ENCODE measurements at regions not wholly inside any gene's neighbourhood (a gene's known extent, or its start where the extent isn't known, plus 50 kb on each side); places are given as distances from the start of the nearest gene placed in this dataset.

DNA sequence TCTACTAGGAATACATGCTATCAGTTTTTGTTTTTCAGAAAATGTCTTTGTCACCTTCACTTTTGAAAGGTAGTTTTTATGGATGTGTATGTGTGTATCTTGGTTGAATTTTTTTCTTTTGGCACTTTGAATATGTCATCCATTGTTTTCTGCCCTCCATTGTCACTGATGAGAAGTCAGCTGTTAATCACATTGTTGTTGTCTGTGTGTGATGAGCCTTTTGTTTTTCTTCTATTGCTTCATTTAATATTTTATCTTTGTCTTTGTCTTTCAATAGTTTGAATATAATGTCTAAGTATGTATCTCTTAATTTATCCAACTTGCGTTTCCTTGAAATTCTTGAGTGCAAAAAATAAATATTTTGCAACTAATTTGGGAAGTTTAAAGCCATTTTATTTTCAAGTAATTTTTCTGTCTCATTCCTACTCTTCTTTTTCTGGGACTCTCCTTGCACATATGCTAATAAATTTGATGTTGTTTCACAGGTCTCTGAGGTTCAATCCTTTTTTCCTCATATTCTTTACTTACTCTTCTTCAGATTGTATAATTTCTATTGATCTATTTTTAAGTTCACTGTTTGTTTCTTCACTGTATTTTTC lies 546.9 kb upstream of the GHITM start:
- Histone ChIP-seq H3K4me3 (replicated peaks in 1 of 3; ENCODE audit: low read depth in 2 of 3, low read length in 3 of 3) (no peak overlapping the region), H3K4me1 (ENCODE audit: control insufficient read depth in 1 of 2, insufficient read depth in 2 of 2, low read length in 2 of 2) (no peaks in the 10 kb centered on the region), H4K20me1 (ENCODE audit: insufficient read depth, low read length) (no peaks in the 10 kb centered on the region), H3K9me3 (replicated peaks in 1 of 2; ENCODE audit: control insufficient read depth in 1 of 2, insufficient read depth in 1 of 2, low read length in 2 of 2) (peaks cover 19 to 25% of the 10 kb centered on the region in 2 donors), H3K9ac (ENCODE audit: insufficient read depth, low read length, poor library complexity, severe bottlenecking) (no peak overlapping the region), H3K27ac (ENCODE audit: low read depth in 1 of 2, low read length in 2 of 2) (no peak overlapping the region), H3K79me2 (ENCODE audit: insufficient read depth, low read length) (no peaks in the 10 kb centered on the region), H3K27me3 (ENCODE audit: control insufficient read depth in 2 of 2, insufficient read depth in 2 of 2, low read length in 2 of 2) (no peaks in the 10 kb centered on the region), H2AFZ (ENCODE audit: insufficient read depth, low read depth, low read length, poor library complexity, severe bottlenecking) (no peak overlapping the region), H3K4me2 (replicated peaks; ENCODE audit: extremely low read depth, low read length, poor library complexity, severe bottlenecking) (no peak overlapping the region), H3K36me3 (replicated peaks in 1 of 2; ENCODE audit: control insufficient read depth in 1 of 2, insufficient read depth in 2 of 2, low read length in 2 of 2) (no peaks in the 10 kb centered on the region)
- H3K27me3 Mint-ChIP-seq (ENCODE audit: low read depth in 3 of 3): peaks cover 0 to 2% (median 0%) of the 10 kb centered on the region in 3 donors
- no CpG with 5 or more reads among the region's 1 CpG for WGBS (ENCODE audit: insufficient coverage)
- H3K27ac Mint-ChIP-seq: no peak overlapping the region
- no peak overlapping the region for H3K4me3 Mint-ChIP-seq
- no peaks in the 10 kb centered on the region for H3K4me1 Mint-ChIP-seq
- no peaks in the 10 kb centered on the region for H3K36me3 Mint-ChIP-seq
- intact Hi-C loops (cut with micrococcal nuclease): no loop called here
- H3K9me3 Mint-ChIP-seq: peaks cover 1 to 12% (median 7%) of the 10 kb centered on the region in 7 donors
- TF ChIP-seq, protein P1, sequence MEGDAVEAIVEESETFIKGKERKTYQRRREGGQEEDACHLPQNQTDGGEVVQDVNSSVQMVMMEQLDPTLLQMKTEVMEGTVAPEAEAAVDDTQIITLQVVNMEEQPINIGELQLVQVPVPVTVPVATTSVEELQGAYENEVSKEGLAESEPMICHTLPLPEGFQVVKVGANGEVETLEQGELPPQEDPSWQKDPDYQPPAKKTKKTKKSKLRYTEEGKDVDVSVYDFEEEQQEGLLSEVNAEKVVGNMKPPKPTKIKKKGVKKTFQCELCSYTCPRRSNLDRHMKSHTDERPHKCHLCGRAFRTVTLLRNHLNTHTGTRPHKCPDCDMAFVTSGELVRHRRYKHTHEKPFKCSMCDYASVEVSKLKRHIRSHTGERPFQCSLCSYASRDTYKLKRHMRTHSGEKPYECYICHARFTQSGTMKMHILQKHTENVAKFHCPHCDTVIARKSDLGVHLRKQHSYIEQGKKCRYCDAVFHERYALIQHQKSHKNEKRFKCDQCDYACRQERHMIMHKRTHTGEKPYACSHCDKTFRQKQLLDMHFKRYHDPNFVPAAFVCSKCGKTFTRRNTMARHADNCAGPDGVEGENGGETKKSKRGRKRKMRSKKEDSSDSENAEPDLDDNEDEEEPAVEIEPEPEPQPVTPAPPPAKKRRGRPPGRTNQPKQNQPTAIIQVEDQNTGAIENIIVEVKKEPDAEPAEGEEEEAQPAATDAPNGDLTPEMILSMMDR (IDR thresholded peaks at IDR 0.05): no peak
- no peak for DNase-seq

DNA sequence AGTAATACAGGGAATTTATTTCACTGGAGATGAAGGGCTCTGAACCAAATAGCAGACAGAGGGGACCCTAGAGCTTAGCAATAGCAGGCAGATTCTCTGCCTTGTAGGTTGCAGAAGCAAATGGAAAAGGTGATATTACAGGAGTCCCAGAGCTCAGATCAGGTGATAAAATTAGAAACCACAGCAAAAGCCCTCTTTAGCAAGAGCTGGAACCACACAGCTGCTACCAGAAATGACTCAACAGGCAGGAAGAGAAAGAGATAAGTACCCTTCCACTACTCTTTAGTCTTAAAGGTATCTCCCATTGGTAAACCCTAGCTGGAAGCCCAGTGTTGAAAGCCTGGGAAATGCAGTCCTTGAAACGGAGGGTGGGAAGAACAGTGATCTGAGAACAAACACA lies 535.6 kb upstream of the GHITM start:
- no CpG with 5 or more reads among the region's 1 CpG for WGBS (ENCODE audit: insufficient coverage)
- no peaks in the 10 kb centered on the region for H3K36me3 Mint-ChIP-seq
- peaks cover 0 to 2% (median 0%) of the 10 kb centered on the region in 3 donors for H3K27me3 Mint-ChIP-seq (ENCODE audit: low read depth in 3 of 3)
- Histone ChIP-seq H3K9ac (ENCODE audit: insufficient read depth, low read length, poor library complexity, severe bottlenecking) (no peak overlapping the region), H3K79me2 (ENCODE audit: insufficient read depth, low read length) (no peaks in the 10 kb centered on the region), H3K4me1 (ENCODE audit: control insufficient read depth in 1 of 2, insufficient read depth in 2 of 2, low read length in 2 of 2) (no peaks in the 10 kb centered on the region), H2AFZ (ENCODE audit: insufficient read depth, low read depth, low read length, poor library complexity, severe bottlenecking) (no peak overlapping the region), H3K27ac (ENCODE audit: low read depth in 1 of 2, low read length in 2 of 2) (no peak overlapping the region), H3K9me3 (replicated peaks in 1 of 2; ENCODE audit: control insufficient read depth in 1 of 2, insufficient read depth in 1 of 2, low read length in 2 of 2) (peaks cover 0 to 4% of the 10 kb centered on the region in 2 donors), H3K36me3 (replicated peaks in 1 of 2; ENCODE audit: control insufficient read depth in 1 of 2, insufficient read depth in 2 of 2, low read length in 2 of 2) (no peaks in the 10 kb centered on the region), H4K20me1 (ENCODE audit: insufficient read depth, low read length) (no peaks in the 10 kb centered on the region), H3K4me3 (replicated peaks in 1 of 3; ENCODE audit: low read depth in 2 of 3, low read length in 3 of 3) (no peak overlapping the region), H3K4me2 (replicated peaks; ENCODE audit: extremely low read depth, low read length, poor library complexity, severe bottlenecking) (no peak overlapping the region), H3K27me3 (ENCODE audit: control insufficient read depth in 2 of 2, insufficient read depth in 2 of 2, low read length in 2 of 2) (no peaks in the 10 kb centered on the region)
- no peak for DNase-seq
- H3K4me3 Mint-ChIP-seq: no peak overlapping the region
- H3K9me3 Mint-ChIP-seq: peaks cover 0 to 11% (median 2%) of the 10 kb centered on the region in 7 donors
- H3K27ac Mint-ChIP-seq: no peak overlapping the region
- intact Hi-C loops (cut with micrococcal nuclease): no loop called here
- H3K4me1 Mint-ChIP-seq: no peaks in the 10 kb centered on the region
- TF ChIP-seq, protein P1 (IDR thresholded peaks at IDR 0.05): no peak

Measured in CD14-positive monocyte (primary cell).